Skeletal muscle cell (primary cell): ENCODE measurements at regions not wholly inside any gene's neighbourhood (a gene's known extent, or its start where the extent isn't known, plus 50 kb on each side); places are given as distances from the start of the nearest gene placed in this dataset.
A peak's percentile ranks its signal among the peaks of the same experiment; 100 is the strongest.

Source experiments
- DNase-seq: peaks from one replicate; pipeline ENCODE4 v3.0.0-alpha.2; 2010; ENCODE audit warnings: low read depth
- H3K4me3 ChIP-seq: 2 replicates; pipeline ENCODE4 v1.5.1; 2011; ENCODE audit warnings: low read depth, mild to moderate bottlenecking, control low read depth, low read length, moderate library complexity

DNA sequence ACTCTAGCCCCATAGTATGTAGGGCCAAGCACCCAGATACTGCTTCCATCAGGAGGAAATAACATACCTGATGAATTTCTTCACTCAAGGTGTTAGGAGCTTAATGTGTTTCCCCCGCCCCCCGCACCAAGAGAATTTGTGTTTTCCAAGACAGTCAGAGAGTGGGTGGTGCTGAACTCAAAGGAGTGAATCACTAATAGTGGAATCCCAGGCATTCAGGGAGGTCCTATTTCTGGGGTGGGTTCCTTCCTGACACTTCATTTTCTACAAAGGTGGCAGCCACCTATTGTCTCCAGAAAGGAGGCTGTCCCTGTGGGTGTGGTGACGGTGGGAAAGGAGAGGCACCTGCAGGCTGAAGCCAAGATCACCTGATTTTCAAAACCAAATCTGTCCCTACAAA, 50.8 kb upstream of the ELF5 start:
- no peak overlapping the region for H3K4me3 ChIP-seq
- DNase-seq, result no peak

DNA sequence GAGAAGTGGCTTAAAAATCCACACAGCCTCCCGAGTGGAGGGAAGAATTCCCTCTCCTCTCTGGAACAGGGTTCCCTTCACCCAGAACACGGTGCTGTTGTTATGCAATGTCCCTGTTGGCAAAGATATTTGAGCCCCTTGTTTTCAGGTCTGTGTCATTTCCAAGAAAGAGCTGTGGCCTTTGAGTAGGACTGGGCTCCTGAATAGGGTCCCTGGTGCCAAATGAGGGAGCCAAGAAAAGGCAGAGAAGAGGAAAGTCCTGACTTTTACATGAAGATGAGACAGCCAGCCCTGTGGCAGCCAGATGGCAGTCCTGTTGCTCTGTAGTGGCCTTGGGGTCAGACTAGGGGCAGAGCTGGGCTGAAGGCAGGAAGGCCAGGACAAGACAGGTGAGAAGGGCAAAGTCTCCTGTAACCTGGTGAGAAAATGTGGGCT, 51.2 kb upstream of the ELF5 start:
- no peak for DNase-seq
- no peak overlapping the region for H3K4me3 ChIP-seq

DNA sequence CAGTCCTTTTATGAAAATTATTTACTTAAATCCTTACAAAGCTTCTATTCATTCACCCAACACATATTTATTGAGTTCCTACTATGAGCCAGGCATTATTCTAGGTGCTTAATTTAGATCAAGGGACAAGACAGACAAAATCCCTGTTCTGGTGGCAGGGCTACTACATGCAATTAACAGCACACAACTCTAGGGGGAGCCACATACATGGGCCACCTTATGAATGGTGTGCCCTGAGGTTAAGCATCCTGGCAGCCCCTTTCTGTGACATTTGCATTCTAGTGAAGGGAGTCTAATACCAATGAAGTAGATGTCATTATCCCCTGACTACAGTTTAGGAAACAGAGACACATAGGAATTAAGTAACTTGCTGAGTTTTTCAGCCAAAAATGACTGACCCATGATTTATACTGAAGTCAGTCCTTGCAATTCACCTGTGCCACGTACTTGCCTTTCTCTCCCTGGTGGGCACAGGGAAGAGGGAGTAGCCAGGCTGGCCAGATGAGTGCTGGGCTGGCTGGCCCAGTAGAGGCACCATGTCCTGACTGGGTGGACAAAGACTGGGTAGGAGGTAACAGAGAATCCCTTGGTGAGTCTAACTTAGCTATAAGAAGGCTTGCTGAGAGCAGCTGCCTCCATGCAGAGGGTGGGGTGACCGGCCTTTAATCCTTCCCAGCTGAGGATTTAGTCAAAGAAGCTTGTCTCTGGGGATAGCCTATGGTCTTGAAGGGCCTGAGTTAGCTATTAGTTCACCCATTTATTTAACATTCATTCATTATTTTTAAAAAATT, 52.0 kb upstream of the ELF5 start:
- no peak overlapping the region for H3K4me3 ChIP-seq
- no peak for DNase-seq

- no peak for DNase-seq
- H3K4me3 ChIP-seq, result no peak overlapping the region
These were observed 52.6 kb upstream of the ELF5 start for GRCh38 chr11:34566208-34566551.

- H3K4me3 ChIP-seq, result no peak overlapping the region
- DNase-seq, result no peak
These were observed 53.1 kb upstream of the ELF5 start for GRCh38 chr11:34566736-34567135.

DNA sequence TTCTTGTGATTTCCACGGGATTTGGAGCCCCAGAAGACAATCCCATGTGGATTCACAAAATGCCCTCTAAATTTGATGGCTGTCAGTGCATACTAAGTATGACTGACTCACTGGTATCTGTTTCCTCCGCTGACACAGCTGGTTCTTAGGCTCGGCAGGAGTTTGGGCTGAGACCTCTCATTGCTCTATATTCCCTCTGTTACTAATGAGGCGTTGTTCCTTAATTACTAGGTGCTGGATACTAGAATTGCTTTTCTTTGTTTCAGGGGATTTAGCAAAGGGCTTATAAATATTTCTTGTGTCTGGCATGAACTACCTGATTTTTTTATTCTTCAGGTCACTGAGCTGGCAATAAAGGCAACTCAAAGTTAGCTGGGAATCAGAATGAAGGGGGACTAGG, 53.2 kb upstream of the EHF start:
- H3K4me3 ChIP-seq, result no peak overlapping the region
- no peak for DNase-seq

DNA sequence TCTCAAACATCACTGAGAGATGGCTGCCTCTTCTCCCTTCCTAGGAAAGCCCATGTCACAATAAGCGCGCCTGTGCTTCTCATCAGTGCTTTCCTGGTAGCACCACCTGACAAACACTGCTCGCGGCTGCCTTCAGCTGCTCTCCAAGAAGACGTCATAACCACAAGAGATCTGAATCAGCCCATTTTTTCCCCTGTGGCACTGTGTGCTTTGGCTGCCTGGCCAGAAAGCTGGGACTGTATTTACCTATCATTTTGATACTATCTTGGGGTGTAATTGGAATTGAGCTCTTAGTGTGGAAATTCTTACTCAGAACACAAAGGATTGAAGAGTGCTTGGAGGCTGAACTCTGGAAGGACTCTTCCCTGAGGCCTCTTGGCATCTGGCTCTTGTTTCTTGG, 50.3 kb upstream of the EHF start:
- DNase-seq, result peak; percentile 9
- no peak overlapping the region for H3K4me3 ChIP-seq
